OCI-LY1 (cell line): ENCODE measurements at regions not wholly inside any gene's neighbourhood (a gene's known extent, or its start where the extent isn't known, plus 50 kb on each side); places are given as distances from the start of the nearest gene placed in this dataset.

Source experiments
- H2AFZ ChIP-seq: fragments of 200-600 bp; sonication (generic), shearing (Covaris generic); 2 replicates; pipeline ENCODE4 v1.6.0; 2014; ENCODE audit warnings: antibody characterized with exemption, mild to moderate bottlenecking, low read length
- H3F3A ChIP-seq: fragments of 200-600 bp; sonication (generic), shearing (Covaris generic); 2 replicates; pipeline ENCODE4 v1.6.0; 2014; ENCODE audit warnings: mild to moderate bottlenecking, antibody characterized with exemption, low read length, moderate library complexity; ENCODE audit not compliant: insufficient read depth
- H3K27ac ChIP-seq: fragments of 200-600 bp; sonication (generic); 2 replicates; pipeline ENCODE4 v1.5.1; 2014; ENCODE audit warnings: low read length, mixed run types, mild to moderate bottlenecking, low read depth; ENCODE audit not compliant: poor library complexity, severe bottlenecking
- H3K27me3 ChIP-seq: fragments of 200-600 bp; sonication (generic); 2 replicates; pipeline ENCODE4 v1.6.0; 2014; ENCODE audit warnings: antibody characterized with exemption, mild to moderate bottlenecking, low read length, moderate library complexity; ENCODE audit not compliant: insufficient read depth
- H3K36me3 ChIP-seq: fragments of 200-600 bp; sonication (generic); 2 replicates; pipeline ENCODE4 v1.6.1; 2014; ENCODE audit warnings: mild to moderate bottlenecking, antibody characterized with exemption, low read length, moderate library complexity, mixed read lengths; ENCODE audit not compliant: insufficient read depth
- H3K4me1 ChIP-seq: fragments of 200-600 bp; sonication (generic); 2 replicates; pipeline ENCODE4 v1.5.1; 2014; ENCODE audit warnings: mild to moderate bottlenecking, low read length, moderate library complexity; ENCODE audit not compliant: insufficient read depth, severe bottlenecking
- H3K4me2 ChIP-seq: fragments of 200-600 bp; sonication (generic), shearing (Covaris generic); 2 replicates; pipeline ENCODE4 v1.6.1; 2014; ENCODE audit warnings: low read length
- H3K4me3 ChIP-seq: fragments of 200-600 bp; sonication (generic); 2 replicates; pipeline ENCODE4 v1.5.1; 2014; ENCODE audit warnings: low read length, low read depth, mild to moderate bottlenecking, mixed read lengths; ENCODE audit not compliant: poor library complexity, severe bottlenecking
- H3K79me2 ChIP-seq: fragments of 200-600 bp; shearing (Covaris generic); 2 replicates; pipeline ENCODE4 v1.6.1; 2016; ENCODE audit warnings: mixed run types, low read length, mixed read lengths; ENCODE audit not compliant: insufficient read depth
- H3K9ac ChIP-seq: fragments of 200-600 bp; sonication (generic), shearing (Covaris generic); 2 replicates; pipeline ENCODE4 v1.6.1; 2014; ENCODE audit warnings: mild to moderate bottlenecking, low read length, mixed read lengths
- H3K9me2 ChIP-seq: fragments of 200-600 bp; sonication (generic), shearing (Covaris generic); 2 replicates; pipeline ENCODE4 v1.6.1; 2014; ENCODE audit warnings: low read depth, mild to moderate bottlenecking, low read length, mixed read lengths
- H3K9me3 ChIP-seq: fragments of 200-600 bp; shearing (Covaris generic); 2 replicates; pipeline ENCODE4 v1.6.1; 2014; ENCODE audit warnings: low read length, mixed read lengths
- H4K20me1 ChIP-seq: fragments of 200-600 bp; sonication (generic), shearing (Covaris generic); 2 replicates; pipeline ENCODE4 v1.6.0; 2016; ENCODE audit warnings: mild to moderate bottlenecking, low read length; ENCODE audit not compliant: insufficient read depth
- EZH2 ChIP-seq: fragments of 200-600 bp; sonication (generic), shearing (Covaris generic); IDR thresholded peaks from 2 replicates; pipeline ENCODE4 v1.8.0; 2017; ENCODE audit warnings: borderline replicate concordance, mixed run types, mild to moderate bottlenecking, antibody characterized with exemption, low read length, moderate library complexity, mixed read lengths
- TF ChIP-seq, protein P1 (sequence below): fragments of 200-600 bp; sonication (generic), shearing (Covaris generic); IDR thresholded peaks from 2 replicates; pipeline ENCODE4 v1.5.1; 2017; ENCODE audit warnings: mild to moderate bottlenecking, antibody characterized with exemption, low read length, moderate library complexity, mixed read lengths

DNA sequence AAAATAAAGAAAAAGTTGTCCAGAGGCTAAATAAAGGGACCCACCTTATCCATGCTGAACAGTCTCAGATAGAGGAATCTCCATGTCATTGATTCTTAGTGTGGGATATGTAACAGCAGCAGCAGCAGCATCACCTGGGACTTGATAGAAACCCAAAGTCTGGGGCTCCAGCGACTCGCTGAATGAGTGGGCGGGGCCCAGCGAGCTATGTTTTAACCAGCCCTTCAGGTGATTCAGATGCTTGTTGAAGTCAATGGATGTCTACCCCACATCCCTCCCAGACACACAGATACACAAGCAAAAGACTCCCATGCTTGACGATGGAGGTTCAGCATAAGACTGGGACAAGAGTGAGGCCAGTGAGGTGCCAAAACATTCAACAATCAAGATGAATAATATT lies 298.6 kb downstream of the UBE3D start:
- Histone ChIP-seq H3K79me2 (no peaks in the 10 kb centered on the region), H3K9me3 (no peaks in the 10 kb centered on the region), H3K9ac (no peak overlapping the region), H3K27me3 (no peaks in the 10 kb centered on the region), H3K9me2 (no peaks in the 10 kb centered on the region), H3F3A (no peaks in the 10 kb centered on the region), H3K27ac (no peak overlapping the region), H2AFZ (no peak overlapping the region), H3K4me2 (no peak overlapping the region), H3K36me3 (no peaks in the 10 kb centered on the region), H3K4me3 (no peak overlapping the region), H4K20me1 (no peaks in the 10 kb centered on the region), H3K4me1 (no peaks in the 10 kb centered on the region)
- TF ChIP-seq, protein P1, sequence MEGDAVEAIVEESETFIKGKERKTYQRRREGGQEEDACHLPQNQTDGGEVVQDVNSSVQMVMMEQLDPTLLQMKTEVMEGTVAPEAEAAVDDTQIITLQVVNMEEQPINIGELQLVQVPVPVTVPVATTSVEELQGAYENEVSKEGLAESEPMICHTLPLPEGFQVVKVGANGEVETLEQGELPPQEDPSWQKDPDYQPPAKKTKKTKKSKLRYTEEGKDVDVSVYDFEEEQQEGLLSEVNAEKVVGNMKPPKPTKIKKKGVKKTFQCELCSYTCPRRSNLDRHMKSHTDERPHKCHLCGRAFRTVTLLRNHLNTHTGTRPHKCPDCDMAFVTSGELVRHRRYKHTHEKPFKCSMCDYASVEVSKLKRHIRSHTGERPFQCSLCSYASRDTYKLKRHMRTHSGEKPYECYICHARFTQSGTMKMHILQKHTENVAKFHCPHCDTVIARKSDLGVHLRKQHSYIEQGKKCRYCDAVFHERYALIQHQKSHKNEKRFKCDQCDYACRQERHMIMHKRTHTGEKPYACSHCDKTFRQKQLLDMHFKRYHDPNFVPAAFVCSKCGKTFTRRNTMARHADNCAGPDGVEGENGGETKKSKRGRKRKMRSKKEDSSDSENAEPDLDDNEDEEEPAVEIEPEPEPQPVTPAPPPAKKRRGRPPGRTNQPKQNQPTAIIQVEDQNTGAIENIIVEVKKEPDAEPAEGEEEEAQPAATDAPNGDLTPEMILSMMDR, result no peak
- no peak for TF ChIP-seq EZH2

DNA sequence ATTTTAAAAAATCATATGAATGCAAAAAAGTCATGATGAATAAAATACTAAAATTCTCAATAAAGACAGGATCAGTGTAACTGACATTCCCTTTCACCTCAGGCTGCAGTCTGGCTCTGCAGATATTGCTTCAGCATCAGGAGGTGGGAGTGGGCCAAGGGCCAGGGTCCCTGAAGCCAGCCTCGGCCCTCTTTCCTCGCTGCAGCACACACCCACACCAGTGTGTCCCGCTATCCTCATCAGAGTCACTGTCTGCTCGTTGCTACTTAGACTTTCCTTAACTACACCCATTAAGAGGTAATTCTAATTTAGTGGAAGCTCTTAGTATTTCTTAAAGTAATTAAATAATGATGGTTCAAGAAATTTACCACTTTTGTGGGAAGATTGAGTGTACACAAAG lies 298.2 kb downstream of the UBE3D start:
- H3K9me2 ChIP-seq, result no peaks in the 10 kb centered on the region
- TF ChIP-seq, protein P1, result no peak
- no peak for TF ChIP-seq EZH2
- H3K27ac ChIP-seq, result no peak overlapping the region
- H3K9ac ChIP-seq, result no peak overlapping the region
- no peak overlapping the region for H3K4me2 ChIP-seq
- H2AFZ ChIP-seq, result no peak overlapping the region
- H3K27me3 ChIP-seq, result no peaks in the 10 kb centered on the region
- no peak overlapping the region for H3K4me3 ChIP-seq
- H4K20me1 ChIP-seq, result no peaks in the 10 kb centered on the region
- no peaks in the 10 kb centered on the region for H3K9me3 ChIP-seq
- no peaks in the 10 kb centered on the region for H3K79me2 ChIP-seq
- H3K36me3 ChIP-seq, result no peaks in the 10 kb centered on the region
- H3K4me1 ChIP-seq, result no peaks in the 10 kb centered on the region
- H3F3A ChIP-seq, result no peaks in the 10 kb centered on the region

DNA sequence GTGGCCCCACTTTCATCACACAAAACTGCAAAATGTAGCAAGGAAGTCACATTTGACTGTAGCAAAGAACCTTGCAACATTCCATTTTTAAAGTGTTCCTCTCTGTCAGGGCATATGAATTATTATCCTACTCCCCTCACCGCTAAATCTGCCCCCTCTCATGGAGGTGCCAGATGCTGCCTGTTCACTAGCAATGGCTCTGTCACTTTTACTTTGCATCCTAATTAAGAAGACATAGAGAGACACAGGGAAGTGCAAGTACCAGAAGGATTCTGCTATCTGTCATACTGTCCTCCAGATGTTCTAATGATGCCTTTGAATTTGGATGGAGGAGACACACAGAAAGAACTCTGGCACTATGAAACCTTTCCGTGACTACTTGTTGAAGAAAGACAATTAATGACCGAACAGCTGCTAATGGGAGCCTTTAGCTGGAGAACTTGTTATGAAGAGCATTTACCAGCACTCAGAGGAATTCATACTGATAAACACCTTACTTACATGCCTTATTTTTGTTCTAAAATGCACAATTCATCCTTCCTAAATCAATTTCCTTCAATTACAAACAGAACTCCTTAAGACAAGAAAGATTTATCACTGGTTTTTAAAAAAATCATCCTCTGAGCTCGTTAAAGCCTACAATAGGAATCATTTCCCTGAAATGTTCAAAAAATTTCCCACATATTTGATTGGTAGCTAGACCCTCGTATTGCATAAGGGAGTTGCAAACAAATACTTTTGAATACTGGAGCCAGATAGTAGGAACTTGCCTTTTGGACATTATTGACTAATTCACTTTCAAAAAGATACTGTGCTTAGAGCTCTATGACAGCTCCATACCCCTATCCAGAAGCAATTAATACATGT lies 292.6 kb downstream of the UBE3D start:
- Histone ChIP-seq H3K4me1 (no peaks in the 10 kb centered on the region), H3K9me2 (no peaks in the 10 kb centered on the region), H3K27me3 (no peaks in the 10 kb centered on the region), H3K27ac (no peak overlapping the region), H3F3A (no peaks in the 10 kb centered on the region), H3K79me2 (no peaks in the 10 kb centered on the region), H3K9ac (no peak overlapping the region), H3K36me3 (no peaks in the 10 kb centered on the region), H2AFZ (no peak overlapping the region), H3K9me3 (no peaks in the 10 kb centered on the region), H3K4me2 (no peak overlapping the region), H4K20me1 (no peaks in the 10 kb centered on the region), H3K4me3 (no peak overlapping the region)
- TF ChIP-seq EZH2, result no peak
- TF ChIP-seq, protein P1, result no peak
